Mesendoderm (in vitro differentiated cells): ENCODE measurements at regions not wholly inside any gene's neighbourhood (a gene's known extent, or its start where the extent isn't known, plus 50 kb on each side); places are given as distances from the start of the nearest gene placed in this dataset.

Experiments used
- DNase-seq: peaks from one replicate; pipeline ENCODE4 v3.0.0; 2013
- H2AK5ac ChIP-seq: 2 replicates; pipeline ENCODE4 v1.6.1; 2013; ENCODE audit warnings: low read length, inconsistent platforms
- H2BK120ac ChIP-seq: 2 replicates; pipeline ENCODE4 v1.6.1; 2013; ENCODE audit warnings: low read depth, mild to moderate bottlenecking, low read length, moderate library complexity, mixed read lengths
- H2BK15ac ChIP-seq: replicated peaks from 2 replicates; pipeline ENCODE4 v1.6.1; 2013; ENCODE audit warnings: low read depth, mild to moderate bottlenecking, moderate library complexity
- H2BK5ac ChIP-seq: 2 replicates; pipeline ENCODE4 v1.6.1; 2013; ENCODE audit warnings: low read length, inconsistent platforms
- H3K18ac ChIP-seq: 2 replicates; pipeline ENCODE4 v1.6.1; 2013; ENCODE audit warnings: mild to moderate bottlenecking, low read length, mixed read lengths
- H3K23ac ChIP-seq: one replicate; pipeline ENCODE4 v1.6.1; 2013; ENCODE audit warnings: low read length
- H3K27ac ChIP-seq: 2 replicates; pipeline ENCODE4 v1.5.1; 2013; ENCODE audit warnings: low read depth, mild to moderate bottlenecking, inconsistent platforms, low read length, moderate library complexity
- H3K27me3 ChIP-seq: 2 replicates; pipeline ENCODE4 v1.6.1; 2013; ENCODE audit warnings: low read length, control low read depth, mild to moderate bottlenecking, inconsistent platforms; ENCODE audit not compliant: insufficient read depth, poor library complexity
- H3K36me3 ChIP-seq: 2 replicates; pipeline ENCODE4 v1.6.1; 2013; ENCODE audit warnings: low read length, inconsistent platforms; ENCODE audit not compliant: control insufficient read depth, insufficient read depth
- H3K4ac ChIP-seq: one replicate; pipeline ENCODE4 v1.6.1; 2013; ENCODE audit warnings: low read depth, mild to moderate bottlenecking, low read length, moderate library complexity
- H3K4me1 ChIP-seq: 2 replicates; pipeline ENCODE4 v1.6.1; 2013; ENCODE audit warnings: low read depth, low read length, inconsistent platforms; ENCODE audit not compliant: control insufficient read depth
- H3K4me2 ChIP-seq: 2 replicates; pipeline ENCODE4 v1.6.1; 2013; ENCODE audit warnings: low read length
- H3K4me3 ChIP-seq: 2 replicates; pipeline ENCODE4 v1.5.1; 2013; ENCODE audit warnings: mild to moderate bottlenecking, low read length
- H3K56ac ChIP-seq: one replicate; pipeline ENCODE4 v1.6.1; 2013; ENCODE audit warnings: low read length
- H3K79me1 ChIP-seq: 2 replicates; pipeline ENCODE4 v1.6.1; 2013; ENCODE audit warnings: low read length, inconsistent platforms
- H3K79me2 ChIP-seq: 2 replicates; pipeline ENCODE4 v1.6.1; 2013; ENCODE audit warnings: mild to moderate bottlenecking, low read length; ENCODE audit not compliant: control insufficient read depth, insufficient read depth
- H3K9ac ChIP-seq: 2 replicates; pipeline ENCODE4 v1.6.1; 2013; ENCODE audit warnings: low read length, inconsistent platforms
- H4K5ac ChIP-seq: one replicate; pipeline ENCODE4 v1.6.1; 2013; ENCODE audit warnings: low read length
- H4K8ac ChIP-seq: one replicate; pipeline ENCODE4 v1.6.1; 2013; ENCODE audit warnings: low read depth, mild to moderate bottlenecking, control low read depth, low read length, moderate library complexity
- WGBS: extraction: QIAGEN DNeasy Blood & Tissue Kit; methylation state at CpG from one replicate; pipeline ENCODE4 v1.1.7; 2013; ENCODE audit warnings: low lambda C conversion rate, missing lambda C conversion rate; ENCODE audit not compliant: insufficient coverage; ENCODE audit errors: extremely low coverage; 5-methylcytosine and 5-hydroxymethylcytosine counted together

- Histone ChIP-seq H4K8ac (no peak overlapping the region), H3K23ac (no peak overlapping the region)
These were observed 246.5 kb upstream of the USP25 start for GRCh38 chr21:15483138-15483780.

DNA sequence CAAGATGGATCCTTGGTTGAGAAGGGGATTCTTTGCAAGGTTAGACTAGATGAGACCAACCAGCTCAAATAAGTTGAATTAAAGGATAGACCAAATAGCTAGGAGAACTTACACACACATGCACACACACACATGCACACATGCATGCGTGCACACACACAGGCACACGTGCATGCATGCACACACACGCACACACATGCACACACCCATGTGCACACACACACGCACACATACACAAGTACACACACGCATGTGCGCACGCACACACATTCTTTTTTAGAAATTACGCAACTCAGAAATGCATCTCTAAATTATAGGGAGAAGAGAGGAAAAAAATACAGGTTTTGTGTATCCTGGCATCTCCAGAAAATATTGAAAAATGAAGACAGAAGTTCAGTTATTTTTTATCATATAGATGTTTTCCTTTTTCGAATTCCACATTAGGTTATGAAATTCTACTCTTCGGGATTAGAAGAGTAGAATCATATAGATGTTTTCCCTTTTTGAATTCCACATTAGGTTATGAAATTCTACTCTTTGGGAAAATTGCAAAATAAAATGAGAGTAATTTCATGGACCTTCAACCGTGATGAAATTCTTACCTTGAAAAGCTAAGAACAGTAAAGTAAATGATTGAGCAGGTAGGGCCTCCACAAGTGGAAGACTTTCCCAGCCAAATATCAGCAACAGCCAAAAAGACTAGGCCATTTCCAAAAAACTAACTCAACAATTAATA is 243.2 kb upstream of the USP25 start:
- DNase-seq, result no peak
- no peak overlapping the region for H3K23ac ChIP-seq
- H4K8ac ChIP-seq, result no peak overlapping the region
- no peaks in the 10 kb centered on the region for H3K36me3 ChIP-seq
- no peak overlapping the region for H3K4ac ChIP-seq
- H2BK15ac ChIP-seq, result no peak overlapping the region
- H3K18ac ChIP-seq, result no peak overlapping the region
- no peaks in the 10 kb centered on the region for H3K4me1 ChIP-seq
- no peak overlapping the region for H3K27ac ChIP-seq
- no peaks in the 10 kb centered on the region for H3K79me2 ChIP-seq
- WGBS, result no CpG with 5 or more reads among the region's 11 CpGs
- H3K79me1 ChIP-seq, result no peaks in the 10 kb centered on the region
- no peak overlapping the region for H4K5ac ChIP-seq
- no peak overlapping the region for H3K56ac ChIP-seq
- no peaks in the 10 kb centered on the region for H3K27me3 ChIP-seq
- no peak overlapping the region for H2BK5ac ChIP-seq
- no peak overlapping the region for H3K4me3 ChIP-seq
- H2AK5ac ChIP-seq, result no peak overlapping the region
- no peak overlapping the region for H2BK120ac ChIP-seq
- no peak overlapping the region for H3K4me2 ChIP-seq
- H3K9ac ChIP-seq, result no peak overlapping the region

More at GRCh38 chr21:15483138-15483780, 246.5 kb upstream of the USP25 start:
- Histone ChIP-seq H3K18ac (no peak overlapping the region), H3K4me1 (no peaks in the 10 kb centered on the region), H2BK15ac (no peak overlapping the region), H2BK5ac (no peak overlapping the region), H3K36me3 (no peaks in the 10 kb centered on the region), H4K5ac (no peak overlapping the region), H2AK5ac (no peak overlapping the region), H3K27me3 (no peaks in the 10 kb centered on the region), H3K27ac (no peak overlapping the region), H3K56ac (no peak overlapping the region), H2BK120ac (no peak overlapping the region), H3K9ac (no peak overlapping the region), H3K79me2 (no peaks in the 10 kb centered on the region), H3K4me3 (no peak overlapping the region), H3K4ac (no peak overlapping the region), H3K79me1 (no peaks in the 10 kb centered on the region), H3K4me2 (no peak overlapping the region)
- no CpG with 5 or more reads among the region's 8 CpGs for WGBS
- peak; percentile 89 for DNase-seq

DNA sequence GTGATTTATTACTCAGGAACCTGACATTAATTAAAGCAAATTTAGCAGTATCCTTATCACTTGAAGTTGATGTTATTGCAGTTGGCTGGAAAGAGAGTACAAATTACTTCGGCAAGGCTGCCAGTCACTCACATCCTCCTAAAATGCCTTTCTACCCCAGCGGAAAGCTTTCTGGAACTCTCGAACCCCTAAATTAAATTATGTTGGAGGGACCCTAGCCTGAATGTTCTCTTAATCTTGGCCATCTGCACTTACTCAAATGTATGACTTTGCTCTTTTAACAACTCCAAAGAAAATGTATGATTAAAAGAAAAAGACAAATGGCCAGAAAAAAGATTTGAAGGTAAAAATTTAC is 242.6 kb upstream of the USP25 start:
- Histone ChIP-seq H3K4me3 (no peak overlapping the region), H3K56ac (no peak overlapping the region), H4K5ac (no peak overlapping the region), H3K4me2 (no peak overlapping the region), H3K36me3 (no peaks in the 10 kb centered on the region), H3K27me3 (no peaks in the 10 kb centered on the region), H2BK120ac (no peak overlapping the region), H3K4me1 (no peaks in the 10 kb centered on the region), H3K79me1 (no peaks in the 10 kb centered on the region), H3K18ac (no peak overlapping the region), H4K8ac (no peak overlapping the region), H3K27ac (no peak overlapping the region), H2BK15ac (no peak overlapping the region), H2BK5ac (no peak overlapping the region), H2AK5ac (no peak overlapping the region), H3K9ac (no peak overlapping the region), H3K23ac (no peak overlapping the region), H3K4ac (no peak overlapping the region), H3K79me2 (no peaks in the 10 kb centered on the region)
- no peak for DNase-seq
- no CpG with 5 or more reads among the region's 3 CpGs for WGBS

GRCh38 chr21:15491100-15491499 is 238.7 kb upstream of the USP25 start:
- no peak for DNase-seq
- no CpG with 5 or more reads among the region's 2 CpGs for WGBS

GRCh38 chr21:15493646-15494045 is 236.1 kb upstream of the USP25 start:
- H3K36me3 ChIP-seq, result no peaks in the 10 kb centered on the region
- no peak overlapping the region for H2BK120ac ChIP-seq
- H3K4ac ChIP-seq, result no peak overlapping the region
- H2AK5ac ChIP-seq, result no peak overlapping the region
- no peaks in the 10 kb centered on the region for H3K79me2 ChIP-seq
- no peak overlapping the region for H3K18ac ChIP-seq
- WGBS, result no CpG with 5 or more reads among the region's 3 CpGs
- no peak overlapping the region for H3K4me2 ChIP-seq
- H3K27me3 ChIP-seq, result no peaks in the 10 kb centered on the region
- H3K9ac ChIP-seq, result no peak overlapping the region
- H3K56ac ChIP-seq, result no peak overlapping the region
- no peaks in the 10 kb centered on the region for H3K79me1 ChIP-seq
- no peak overlapping the region for H2BK5ac ChIP-seq
- no peak overlapping the region for H4K8ac ChIP-seq
- H3K27ac ChIP-seq, result no peak overlapping the region
- no peak overlapping the region for H4K5ac ChIP-seq
- no peak for DNase-seq
- no peak overlapping the region for H2BK15ac ChIP-seq
- H3K23ac ChIP-seq, result no peak overlapping the region
- H3K4me1 ChIP-seq, result no peaks in the 10 kb centered on the region
- H3K4me3 ChIP-seq, result no peak overlapping the region

More at GRCh38 chr21:15491100-15491499, 238.7 kb upstream of the USP25 start:
- H3K4me3 ChIP-seq, result no peak overlapping the region
- H2AK5ac ChIP-seq, result no peak overlapping the region
- no peak overlapping the region for H2BK120ac ChIP-seq
- no peak overlapping the region for H3K23ac ChIP-seq
- no peak overlapping the region for H3K9ac ChIP-seq
- H2BK15ac ChIP-seq, result no peak overlapping the region
- H4K8ac ChIP-seq, result no peak overlapping the region
- H3K4ac ChIP-seq, result no peak overlapping the region
- H3K4me1 ChIP-seq, result no peaks in the 10 kb centered on the region
- H4K5ac ChIP-seq, result no peak overlapping the region
- no peak overlapping the region for H2BK5ac ChIP-seq
- no peaks in the 10 kb centered on the region for H3K79me2 ChIP-seq
- H3K79me1 ChIP-seq, result no peaks in the 10 kb centered on the region
- H3K56ac ChIP-seq, result no peak overlapping the region
- H3K27ac ChIP-seq, result no peak overlapping the region
- H3K4me2 ChIP-seq, result no peak overlapping the region
- no peaks in the 10 kb centered on the region for H3K36me3 ChIP-seq
- H3K27me3 ChIP-seq, result no peaks in the 10 kb centered on the region
- H3K18ac ChIP-seq, result no peak overlapping the region
